Liver (tissue), 8 donors: ENCODE measurements at regions not wholly inside any gene's neighbourhood (a gene's known extent, or its start where the extent isn't known, plus 50 kb on each side); places are given as distances from the start of the nearest gene placed in this dataset.

Experiments
- DNase-seq: peaks from one replicate; pipeline ENCODE4 v3.0.0-alpha.2; 2017; ENCODE audit warnings: low spot score
- H3K27ac ChIP-seq, 2 donors: one replicate each; pipeline ENCODE4 v1.7.0; 2013; ENCODE audit warnings: inconsistent platforms in 2 of 2, low read length in 2 of 2, control low read depth in 1 of 2, low read depth in 1 of 2, mild to moderate bottlenecking in 1 of 2
- H3K27me3 ChIP-seq, 4 donors: one replicate each; pipeline versions ENCODE4 v1.6.1 to v1.7.0; 2013; ENCODE audit warnings: low read length in 3 of 4, inconsistent platforms in 1 of 4, mild to moderate bottlenecking in 1 of 4, moderate library complexity in 1 of 4; ENCODE audit not compliant: control insufficient read depth in 4 of 4, insufficient read depth in 4 of 4
- H3K36me3 ChIP-seq, 4 donors: one replicate each; pipeline versions ENCODE4 v1.6.1 to v1.7.0; 2013; ENCODE audit warnings: low read length in 3 of 4, mild to moderate bottlenecking in 3 of 4, low read depth in 1 of 4, moderate library complexity in 1 of 4; ENCODE audit not compliant: control insufficient read depth in 4 of 4, insufficient read depth in 3 of 4
- H3K4me1 ChIP-seq, 4 donors: one replicate each; pipeline versions ENCODE4 v1.6.1 to v1.7.0; 2013; ENCODE audit warnings: low read length in 3 of 4, mild to moderate bottlenecking in 3 of 4, moderate library complexity in 1 of 4; ENCODE audit not compliant: control insufficient read depth in 4 of 4, insufficient read depth in 4 of 4
- H3K4me3 ChIP-seq, 3 donors: one replicate each; pipeline versions ENCODE4 v1.6.1 to v1.7.0; 2013; ENCODE audit warnings: low read length in 3 of 3, control low read depth in 1 of 3, low read depth in 1 of 3, mild to moderate bottlenecking in 1 of 3
- H3K9ac ChIP-seq, 2 donors: one replicate each; pipeline ENCODE4 v1.7.0; 2013; ENCODE audit warnings: low read length in 2 of 2, mild to moderate bottlenecking in 2 of 2, moderate library complexity in 2 of 2, control low read depth in 1 of 2, low read depth in 1 of 2
- H3K9me3 ChIP-seq, 4 donors: one replicate each; pipeline versions ENCODE4 v1.6.1 to v1.7.0; 2013; ENCODE audit warnings: low read length in 3 of 4; ENCODE audit not compliant: control insufficient read depth in 4 of 4
- EGR1 ChIP-seq, 2 donors: IDR thresholded peaks; 2 replicates each; pipeline ENCODE4 v1.6.1; 2016 to 2018; ENCODE audit warnings: antibody characterized with exemption in 2 of 2, low read depth in 2 of 2
- FOXA1 ChIP-seq: IDR thresholded peaks from 2 replicates; pipeline ENCODE4 v1.6.1; 2016; ENCODE audit warnings: antibody characterized with exemption
- FOXA2 ChIP-seq: IDR thresholded peaks from 2 replicates; pipeline ENCODE4 v1.6.1; 2016; ENCODE audit warnings: antibody characterized with exemption
- GABPA ChIP-seq, 2 donors: IDR thresholded peaks in 1 of 2; conservative IDR thresholded peaks in 1 of 2; 2 replicates each; pipeline ENCODE4 v1.6.1; 2016; ENCODE audit warnings: antibody characterized with exemption in 2 of 2, mild to moderate bottlenecking in 1 of 2, moderate library complexity in 1 of 2
- HNF4G ChIP-seq: IDR thresholded peaks from 2 replicates; pipeline ENCODE4 v1.6.1; 2016; ENCODE audit warnings: antibody characterized with exemption
- JUND ChIP-seq, 2 donors: IDR thresholded peaks; 2 replicates each; pipeline ENCODE4 v1.6.1; 2016; ENCODE audit warnings: antibody characterized with exemption in 2 of 2
- NR2F2 ChIP-seq: IDR thresholded peaks from 2 replicates; pipeline ENCODE4 v1.6.1; 2016; ENCODE audit warnings: antibody characterized with exemption
- RAD21 ChIP-seq, 2 donors: IDR thresholded peaks; 2 replicates each; pipeline ENCODE4 v1.6.1; 2016; ENCODE audit warnings: antibody characterized with exemption in 2 of 2, mild to moderate bottlenecking in 2 of 2
- SP1 ChIP-seq: IDR thresholded peaks from 2 replicates; pipeline ENCODE4 v1.6.1; 2018; ENCODE audit warnings: antibody characterized with exemption, mild to moderate bottlenecking
- TAF1 ChIP-seq: conservative IDR thresholded peaks from 2 replicates; pipeline ENCODE4 v1.6.1; 2016; ENCODE audit warnings: antibody characterized with exemption, mild to moderate bottlenecking
- YY1 ChIP-seq: IDR thresholded peaks from 2 replicates; pipeline ENCODE4 v1.6.1; 2016; ENCODE audit warnings: antibody characterized with exemption, mild to moderate bottlenecking
- WGBS: extraction: QIAGEN DNeasy Blood & Tissue Kit; methylation state at CpG from one replicate; pipeline ENCODE4 v1.1.7; 2013; 5-methylcytosine and 5-hydroxymethylcytosine counted together
- TF ChIP-seq, protein P1 (sequence below): IDR thresholded peaks from 2 replicates; pipeline ENCODE4 v1.6.1; 2016; ENCODE audit warnings: antibody characterized with exemption
- TF ChIP-seq, protein P2 (sequence below): IDR thresholded peaks from 2 replicates; pipeline ENCODE4 v1.6.1; 2016; ENCODE audit warnings: antibody characterized with exemption
- TF ChIP-seq, protein P3 (sequence below): IDR thresholded peaks from 2 replicates; pipeline ENCODE4 v1.6.1; 2016; ENCODE audit warnings: antibody characterized with exemption, mild to moderate bottlenecking
- TF ChIP-seq, protein P4 (sequence below): IDR thresholded peaks from 2 replicates; pipeline ENCODE4 v1.6.1; 2016; ENCODE audit warnings: antibody characterized with exemption
- TF ChIP-seq, protein P5 (sequence below): fragments of 150-350 bp; IDR thresholded peaks from 2 replicates; pipeline ENCODE4 v1.5.1; 2017; ENCODE audit warnings: improper control_type of control experiment, low read depth, low read length; ENCODE audit not compliant: missing input control
- donor health status: healthy.
- donor health status: healthy.
- donor health status: healthy.
- donor health status: healthy.
- donor health status: healthy.

DNA sequence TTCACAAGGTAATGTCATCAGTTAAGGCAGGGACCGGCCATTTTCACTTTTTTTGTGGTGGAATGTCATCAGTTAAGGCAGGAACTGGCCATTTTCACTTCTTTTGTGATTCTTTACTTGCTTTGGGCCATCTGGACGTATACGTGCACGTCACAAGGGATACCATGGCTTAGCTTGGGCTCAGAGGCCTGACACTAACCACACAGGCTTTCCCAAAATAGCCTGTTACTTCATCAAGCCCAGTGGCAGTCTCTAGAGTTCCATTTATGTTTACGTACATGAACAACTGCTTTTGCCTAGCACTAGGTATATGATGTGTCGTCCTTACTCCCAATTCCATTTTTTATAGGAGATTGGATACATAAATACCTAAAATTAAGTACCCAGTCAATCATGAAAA, 237.9 kb downstream of the C7orf25 start:
- WGBS = 70% methylated on average over 6 of the region's 6 CpGs

DNA sequence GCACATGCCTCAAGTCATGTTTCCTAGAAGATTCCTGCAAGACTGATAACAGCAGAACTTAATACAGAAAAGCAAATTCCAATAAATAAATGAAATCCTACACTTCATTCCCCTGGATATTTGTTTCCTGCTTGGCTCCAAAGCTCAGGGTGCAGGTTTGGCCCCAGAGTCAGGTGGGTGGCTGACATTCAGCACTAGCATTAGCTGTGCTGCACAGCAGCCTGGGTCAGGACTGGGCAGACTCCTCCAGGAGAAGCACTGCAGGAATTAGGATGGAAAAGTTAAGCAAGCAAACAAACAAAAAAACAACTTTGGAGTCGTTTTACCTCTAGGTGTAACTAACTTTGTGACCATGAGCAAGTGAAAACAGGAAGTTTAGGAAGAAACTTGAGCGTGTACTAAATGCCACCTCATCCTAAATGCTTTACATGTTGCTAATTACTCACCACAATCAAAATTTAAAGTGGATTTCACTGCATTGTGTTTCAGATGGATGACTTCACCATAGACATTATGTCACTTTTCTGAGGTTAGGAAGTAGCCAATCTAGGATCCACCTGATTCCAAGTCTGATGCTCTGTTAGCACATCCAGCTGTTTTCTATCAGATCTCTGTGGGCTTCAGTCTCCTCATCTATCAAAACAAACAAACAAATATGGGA, 239.4 kb downstream of the C7orf25 start:
- peaks cover 0 to 3% (median under 1%) of the 10 kb centered on the region in 4 donors for H3K9me3 ChIP-seq

More for the DNA sequence above, 237.9 kb downstream of the C7orf25 start:
- no peak for DNase-seq
- no peaks in the 10 kb centered on the region for H3K4me1 ChIP-seq
- H3K9ac ChIP-seq = no peak overlapping the region
- no peak overlapping the region for H3K27ac ChIP-seq
- no peaks in the 10 kb centered on the region for H3K27me3 ChIP-seq
- no peaks in the 10 kb centered on the region for H3K9me3 ChIP-seq
- H3K36me3 ChIP-seq = no peaks in the 10 kb centered on the region
- TF ChIP-seq JUND (IDR thresholded peaks at IDR 0.05) = no peak
- TF ChIP-seq NR2F2 = no peak
- no peak for TF ChIP-seq FOXA2
- TF ChIP-seq, protein P1, sequence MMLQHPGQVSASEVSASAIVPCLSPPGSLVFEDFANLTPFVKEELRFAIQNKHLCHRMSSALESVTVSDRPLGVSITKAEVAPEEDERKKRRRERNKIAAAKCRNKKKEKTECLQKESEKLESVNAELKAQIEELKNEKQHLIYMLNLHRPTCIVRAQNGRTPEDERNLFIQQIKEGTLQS = no peak
- TF ChIP-seq FOXA1 = no peak
- TF ChIP-seq TAF1 = no peak
- TF ChIP-seq SP1 = no peak
- TF ChIP-seq, protein P2, sequence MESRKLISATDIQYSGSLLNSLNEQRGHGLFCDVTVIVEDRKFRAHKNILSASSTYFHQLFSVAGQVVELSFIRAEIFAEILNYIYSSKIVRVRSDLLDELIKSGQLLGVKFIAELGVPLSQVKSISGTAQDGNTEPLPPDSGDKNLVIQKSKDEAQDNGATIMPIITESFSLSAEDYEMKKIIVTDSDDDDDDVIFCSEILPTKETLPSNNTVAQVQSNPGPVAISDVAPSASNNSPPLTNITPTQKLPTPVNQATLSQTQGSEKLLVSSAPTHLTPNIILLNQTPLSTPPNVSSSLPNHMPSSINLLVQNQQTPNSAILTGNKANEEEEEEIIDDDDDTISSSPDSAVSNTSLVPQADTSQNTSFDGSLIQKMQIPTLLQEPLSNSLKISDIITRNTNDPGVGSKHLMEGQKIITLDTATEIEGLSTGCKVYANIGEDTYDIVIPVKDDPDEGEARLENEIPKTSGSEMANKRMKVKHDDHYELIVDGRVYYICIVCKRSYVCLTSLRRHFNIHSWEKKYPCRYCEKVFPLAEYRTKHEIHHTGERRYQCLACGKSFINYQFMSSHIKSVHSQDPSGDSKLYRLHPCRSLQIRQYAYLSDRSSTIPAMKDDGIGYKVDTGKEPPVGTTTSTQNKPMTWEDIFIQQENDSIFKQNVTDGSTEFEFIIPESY = no peak
- TF ChIP-seq, protein P3, sequence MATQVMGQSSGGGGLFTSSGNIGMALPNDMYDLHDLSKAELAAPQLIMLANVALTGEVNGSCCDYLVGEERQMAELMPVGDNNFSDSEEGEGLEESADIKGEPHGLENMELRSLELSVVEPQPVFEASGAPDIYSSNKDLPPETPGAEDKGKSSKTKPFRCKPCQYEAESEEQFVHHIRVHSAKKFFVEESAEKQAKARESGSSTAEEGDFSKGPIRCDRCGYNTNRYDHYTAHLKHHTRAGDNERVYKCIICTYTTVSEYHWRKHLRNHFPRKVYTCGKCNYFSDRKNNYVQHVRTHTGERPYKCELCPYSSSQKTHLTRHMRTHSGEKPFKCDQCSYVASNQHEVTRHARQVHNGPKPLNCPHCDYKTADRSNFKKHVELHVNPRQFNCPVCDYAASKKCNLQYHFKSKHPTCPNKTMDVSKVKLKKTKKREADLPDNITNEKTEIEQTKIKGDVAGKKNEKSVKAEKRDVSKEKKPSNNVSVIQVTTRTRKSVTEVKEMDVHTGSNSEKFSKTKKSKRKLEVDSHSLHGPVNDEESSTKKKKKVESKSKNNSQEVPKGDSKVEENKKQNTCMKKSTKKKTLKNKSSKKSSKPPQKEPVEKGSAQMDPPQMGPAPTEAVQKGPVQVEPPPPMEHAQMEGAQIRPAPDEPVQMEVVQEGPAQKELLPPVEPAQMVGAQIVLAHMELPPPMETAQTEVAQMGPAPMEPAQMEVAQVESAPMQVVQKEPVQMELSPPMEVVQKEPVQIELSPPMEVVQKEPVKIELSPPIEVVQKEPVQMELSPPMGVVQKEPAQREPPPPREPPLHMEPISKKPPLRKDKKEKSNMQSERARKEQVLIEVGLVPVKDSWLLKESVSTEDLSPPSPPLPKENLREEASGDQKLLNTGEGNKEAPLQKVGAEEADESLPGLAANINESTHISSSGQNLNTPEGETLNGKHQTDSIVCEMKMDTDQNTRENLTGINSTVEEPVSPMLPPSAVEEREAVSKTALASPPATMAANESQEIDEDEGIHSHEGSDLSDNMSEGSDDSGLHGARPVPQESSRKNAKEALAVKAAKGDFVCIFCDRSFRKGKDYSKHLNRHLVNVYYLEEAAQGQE = no peak
- TF ChIP-seq YY1 = no peak
- no peak for TF ChIP-seq RAD21 (IDR thresholded peaks at IDR 0.05)
- TF ChIP-seq, protein P4, sequence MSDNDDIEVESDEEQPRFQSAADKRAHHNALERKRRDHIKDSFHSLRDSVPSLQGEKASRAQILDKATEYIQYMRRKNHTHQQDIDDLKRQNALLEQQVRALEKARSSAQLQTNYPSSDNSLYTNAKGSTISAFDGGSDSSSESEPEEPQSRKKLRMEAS = no peak
- TF ChIP-seq HNF4G = no peak
- no peak for TF ChIP-seq GABPA (IDR thresholded peaks at IDR 0.05 in 1 of 2, conservative IDR thresholded peaks at IDR 0.05 in 1 of 2)
- no peak for TF ChIP-seq EGR1 (IDR thresholded peaks at IDR 0.05; ENCODE audit: low read depth in 2 of 2)
- no peak overlapping the region for H3K4me3 ChIP-seq

More for the DNA sequence above, 239.4 kb downstream of the C7orf25 start:
- no peak overlapping the region for H3K4me3 ChIP-seq
- WGBS = 47% methylated on average over 2 of the region's 2 CpGs
- no peak for DNase-seq
- no peak overlapping the region for H3K27ac ChIP-seq
- TF ChIP-seq, protein P5, sequence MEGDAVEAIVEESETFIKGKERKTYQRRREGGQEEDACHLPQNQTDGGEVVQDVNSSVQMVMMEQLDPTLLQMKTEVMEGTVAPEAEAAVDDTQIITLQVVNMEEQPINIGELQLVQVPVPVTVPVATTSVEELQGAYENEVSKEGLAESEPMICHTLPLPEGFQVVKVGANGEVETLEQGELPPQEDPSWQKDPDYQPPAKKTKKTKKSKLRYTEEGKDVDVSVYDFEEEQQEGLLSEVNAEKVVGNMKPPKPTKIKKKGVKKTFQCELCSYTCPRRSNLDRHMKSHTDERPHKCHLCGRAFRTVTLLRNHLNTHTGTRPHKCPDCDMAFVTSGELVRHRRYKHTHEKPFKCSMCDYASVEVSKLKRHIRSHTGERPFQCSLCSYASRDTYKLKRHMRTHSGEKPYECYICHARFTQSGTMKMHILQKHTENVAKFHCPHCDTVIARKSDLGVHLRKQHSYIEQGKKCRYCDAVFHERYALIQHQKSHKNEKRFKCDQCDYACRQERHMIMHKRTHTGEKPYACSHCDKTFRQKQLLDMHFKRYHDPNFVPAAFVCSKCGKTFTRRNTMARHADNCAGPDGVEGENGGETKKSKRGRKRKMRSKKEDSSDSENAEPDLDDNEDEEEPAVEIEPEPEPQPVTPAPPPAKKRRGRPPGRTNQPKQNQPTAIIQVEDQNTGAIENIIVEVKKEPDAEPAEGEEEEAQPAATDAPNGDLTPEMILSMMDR = no peak
- H3K36me3 ChIP-seq = no peaks in the 10 kb centered on the region
- H3K27me3 ChIP-seq = no peaks in the 10 kb centered on the region
- no peaks in the 10 kb centered on the region for H3K4me1 ChIP-seq
- no peak overlapping the region for H3K9ac ChIP-seq
